Activated B cell treated with CpG ODN at 0.5 μM for 24 hours (primary cell): ENCODE measurements at regions not wholly inside any gene's neighbourhood (a gene's known extent, or its start where the extent isn't known, plus 50 kb on each side); places are given as distances from the start of the nearest gene placed in this dataset.

Experiments
- ATAC-seq: fragments of 200-7000 bp; cut with Tn5 transposase; one replicate; pipeline ENCODE4 v1.10.0; 2021; ENCODE audit warnings: low read depth, mild to moderate bottlenecking, moderate library complexity
- CTCF ChIA-PET: fragments of 350-600 bp; sonication (Branson Sonifier 250); formaldehyde crosslinking; loops from one replicate; lab custom pipeline; 2021; ENCODE audit warnings: antibody characterized with exemption; lab: Charles Lee
- POLR2A ChIA-PET: fragments of 350-600 bp; sonication (Branson Sonifier 250); formaldehyde crosslinking; loops from one replicate; lab custom pipeline; 2021; ENCODE audit warnings: antibody characterized with exemption; lab: Charles Lee
- DNase-seq: peaks from one replicate; pipeline ENCODE4 v3.0.0; 2022
- H3K27ac Mint-ChIP-seq: one replicate; pipeline ENCODE4 v1.8.0; 2020; ENCODE audit warnings: mixed read lengths
- H3K27me3 Mint-ChIP-seq: one replicate; pipeline ENCODE4 v1.8.0; 2021; ENCODE audit warnings: mixed read lengths
- H3K36me3 Mint-ChIP-seq: one replicate; pipeline ENCODE4 v1.8.0; 2021; ENCODE audit warnings: low read depth, mixed read lengths
- H3K4me1 Mint-ChIP-seq: one replicate; pipeline ENCODE4 v1.8.0; 2021; ENCODE audit warnings: mixed read lengths
- H3K4me3 Mint-ChIP-seq: one replicate; pipeline ENCODE4 v1.8.0; 2020; ENCODE audit warnings: mild to moderate bottlenecking, mixed read lengths
- H3K9me3 Mint-ChIP-seq: one replicate; pipeline ENCODE4 v1.8.0; 2020; ENCODE audit warnings: mixed read lengths
- intact Hi-C: fragments of 100-400 bp; cut with micrococcal nuclease; formaldehyde crosslinking; loops from one replicate; pipeline ENCODE4 v1.15.1; 2024
- TF ChIP-seq, protein P1 (sequence below): fragments of 200-600 bp; IDR thresholded peaks from one replicate; pipeline ENCODE4 v1.8.0; 2022; ENCODE audit warnings: antibody characterized with exemption, mild to moderate bottlenecking

DNA sequence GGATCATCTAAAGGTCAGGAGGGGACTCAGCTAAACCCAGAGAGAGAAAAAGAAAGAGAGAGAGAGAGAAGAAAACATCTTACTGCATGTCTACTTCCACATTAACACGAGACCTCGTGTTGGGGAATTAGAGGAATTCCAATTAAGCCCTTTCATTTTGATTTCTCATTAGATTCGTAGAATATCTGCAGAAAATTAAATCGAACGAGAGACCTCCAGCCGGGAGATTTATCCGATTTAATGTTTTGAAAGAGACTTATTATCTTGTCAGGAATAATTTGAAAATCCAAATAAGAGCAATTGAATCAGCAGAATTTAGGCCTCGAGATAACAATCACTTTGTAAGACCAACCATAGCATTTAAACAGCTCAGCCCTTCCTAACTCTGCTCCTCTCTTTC, 175.6 kb downstream of the ABCC12 start:
- Mint-ChIP-seq H3K9me3 (no peaks in the 10 kb centered on the region), H3K27me3 (peaks cover 15% of the 10 kb centered on the region), H3K4me3 (no peak overlapping the region), H3K36me3 (no peaks in the 10 kb centered on the region), H3K27ac (no peak overlapping the region), H3K4me1 (no peaks in the 10 kb centered on the region)
- DNase-seq (no peak), ATAC-seq (no peak)
- intact Hi-C loops: no loop called here
- TF ChIP-seq, protein P1, sequence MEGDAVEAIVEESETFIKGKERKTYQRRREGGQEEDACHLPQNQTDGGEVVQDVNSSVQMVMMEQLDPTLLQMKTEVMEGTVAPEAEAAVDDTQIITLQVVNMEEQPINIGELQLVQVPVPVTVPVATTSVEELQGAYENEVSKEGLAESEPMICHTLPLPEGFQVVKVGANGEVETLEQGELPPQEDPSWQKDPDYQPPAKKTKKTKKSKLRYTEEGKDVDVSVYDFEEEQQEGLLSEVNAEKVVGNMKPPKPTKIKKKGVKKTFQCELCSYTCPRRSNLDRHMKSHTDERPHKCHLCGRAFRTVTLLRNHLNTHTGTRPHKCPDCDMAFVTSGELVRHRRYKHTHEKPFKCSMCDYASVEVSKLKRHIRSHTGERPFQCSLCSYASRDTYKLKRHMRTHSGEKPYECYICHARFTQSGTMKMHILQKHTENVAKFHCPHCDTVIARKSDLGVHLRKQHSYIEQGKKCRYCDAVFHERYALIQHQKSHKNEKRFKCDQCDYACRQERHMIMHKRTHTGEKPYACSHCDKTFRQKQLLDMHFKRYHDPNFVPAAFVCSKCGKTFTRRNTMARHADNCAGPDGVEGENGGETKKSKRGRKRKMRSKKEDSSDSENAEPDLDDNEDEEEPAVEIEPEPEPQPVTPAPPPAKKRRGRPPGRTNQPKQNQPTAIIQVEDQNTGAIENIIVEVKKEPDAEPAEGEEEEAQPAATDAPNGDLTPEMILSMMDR: no peak
- POLR2A ChIA-PET: no interaction called here
- CTCF ChIA-PET: no interaction called here

DNA sequence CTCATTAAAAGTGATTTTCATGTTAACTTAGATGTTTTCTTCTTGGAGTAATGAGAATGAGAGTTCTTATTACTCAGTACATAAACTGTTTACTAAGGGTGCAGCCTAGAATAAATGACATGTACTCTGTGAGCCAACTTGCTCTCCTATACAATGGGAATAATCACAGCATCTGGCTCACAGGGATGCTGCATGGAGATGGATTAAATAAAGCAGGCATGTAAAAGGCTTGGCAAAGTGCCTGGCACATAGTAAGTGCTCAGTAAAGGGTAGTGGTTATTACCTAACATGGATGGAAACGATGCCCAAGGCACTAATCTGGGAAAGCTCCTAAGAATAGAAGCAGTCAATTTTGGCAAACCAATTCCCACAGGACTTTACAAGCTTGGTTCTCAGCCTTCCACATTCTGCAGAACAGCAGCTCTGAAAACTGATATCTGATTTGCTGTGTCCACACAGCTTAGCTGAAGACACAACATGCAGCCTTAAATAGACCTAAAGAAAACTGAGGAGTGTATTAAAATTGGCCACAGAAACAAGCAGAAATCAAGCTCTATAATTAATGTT, 176.1 kb downstream of the ABCC12 start:
- Mint-ChIP-seq H3K27me3 (peaks cover 15% of the 10 kb centered on the region), H3K36me3 (no peaks in the 10 kb centered on the region), H3K27ac (no peak overlapping the region), H3K4me1 (no peaks in the 10 kb centered on the region), H3K9me3 (no peaks in the 10 kb centered on the region), H3K4me3 (no peak overlapping the region)
- POLR2A ChIA-PET: no interaction called here
- TF ChIP-seq, protein P1: no peak
- DNase-seq: no peak
- intact Hi-C loops: no loop called here
- CTCF ChIA-PET: no interaction called here
- ATAC-seq: no peak

DNA sequence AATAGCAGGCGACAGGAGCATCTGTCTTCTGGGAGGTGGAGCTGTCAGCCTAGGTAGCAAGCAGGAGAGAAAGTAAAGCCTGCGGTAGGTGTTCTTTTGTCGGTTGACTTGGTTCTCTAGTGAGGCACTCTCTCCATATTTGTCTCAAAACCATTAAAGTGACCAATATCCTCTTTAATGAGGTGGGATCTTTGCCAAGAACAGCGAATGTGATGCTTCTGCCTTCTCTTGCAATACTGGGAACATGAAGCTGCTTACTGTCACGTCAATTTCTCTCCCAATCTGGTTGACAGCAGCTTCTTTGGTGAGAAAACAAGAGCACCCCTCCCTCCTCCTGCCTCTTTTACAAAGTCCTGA, 176.7 kb downstream of the ABCC12 start:
- ChIA-PET POLR2A (no interaction called here), CTCF (no interaction called here)
- ATAC-seq (no peak), DNase-seq (no peak)
- Mint-ChIP-seq H3K4me3 (no peak overlapping the region), H3K4me1 (no peaks in the 10 kb centered on the region), H3K27me3 (peaks cover 15% of the 10 kb centered on the region), H3K9me3 (no peaks in the 10 kb centered on the region), H3K36me3 (no peaks in the 10 kb centered on the region), H3K27ac (no peak overlapping the region)
- intact Hi-C loops: no loop called here
- TF ChIP-seq, protein P1: no peak

DNA sequence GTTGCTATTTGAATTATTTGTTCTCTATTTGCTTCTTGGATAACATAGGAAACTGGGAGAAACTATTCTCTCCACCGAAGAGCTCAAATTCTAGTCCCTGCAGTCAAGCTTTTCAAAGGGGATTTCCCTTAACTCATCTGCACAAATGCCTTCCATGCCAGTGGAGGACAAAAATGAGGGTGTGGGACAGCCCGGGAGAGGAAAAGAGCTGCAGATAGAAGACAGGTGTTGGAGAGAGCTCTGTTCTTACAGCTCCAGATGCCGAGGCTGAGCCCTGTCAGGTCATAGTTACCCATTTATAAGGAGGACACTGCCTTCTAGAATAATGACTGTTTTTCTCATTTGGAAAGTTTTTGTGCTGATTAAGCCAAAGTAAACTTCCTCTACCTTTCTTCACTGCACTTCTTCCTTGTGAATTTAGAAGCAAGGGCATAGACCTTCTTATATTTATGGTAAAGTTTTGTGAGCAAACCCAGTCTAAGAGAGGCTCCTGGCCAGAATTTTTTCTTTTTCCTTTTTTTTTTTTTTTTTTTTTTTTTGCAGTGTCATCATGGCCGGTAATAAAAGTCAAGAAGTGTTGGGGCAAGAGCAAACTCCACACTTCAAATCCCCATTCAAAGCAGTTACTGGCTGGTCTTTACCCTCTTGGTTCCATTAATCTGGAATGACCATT, 177.2 kb downstream of the ABCC12 start:
- H3K27me3 Mint-ChIP-seq: peaks cover 15% of the 10 kb centered on the region
- no peaks in the 10 kb centered on the region for H3K9me3 Mint-ChIP-seq
- ATAC-seq (no peak), DNase-seq (no peak)
- H3K4me3 Mint-ChIP-seq: no peak overlapping the region
- intact Hi-C loops: no loop called here
- H3K27ac Mint-ChIP-seq: no peak overlapping the region
- no peaks in the 10 kb centered on the region for H3K36me3 Mint-ChIP-seq
- H3K4me1 Mint-ChIP-seq: no peaks in the 10 kb centered on the region
- ChIA-PET CTCF (no interaction called here), POLR2A (no interaction called here)
- TF ChIP-seq, protein P1: no peak

DNA sequence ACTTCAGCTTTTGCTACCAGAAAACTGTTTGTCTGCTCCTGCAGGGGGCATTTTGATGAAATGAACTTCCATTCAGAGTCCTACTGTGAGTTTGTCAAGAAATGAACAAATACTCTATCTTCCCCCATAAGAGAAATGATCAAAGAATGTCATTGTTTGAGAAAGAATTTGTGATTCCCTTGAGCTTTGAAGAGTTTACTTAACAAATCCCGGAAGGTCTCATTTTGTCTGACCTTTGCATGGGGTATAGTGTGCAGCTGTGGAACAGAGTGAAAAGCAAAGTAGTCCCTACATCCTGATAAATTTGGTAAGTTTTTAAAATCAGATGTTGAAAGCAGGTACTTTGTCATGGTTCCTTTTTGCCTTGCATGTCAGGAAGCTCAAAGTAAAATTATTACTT, 178.0 kb downstream of the ABCC12 start:
- intact Hi-C loops: no loop called here
- H3K36me3 Mint-ChIP-seq: no peaks in the 10 kb centered on the region
- peaks cover 13% of the 10 kb centered on the region for H3K27me3 Mint-ChIP-seq
- CTCF ChIA-PET: no interaction called here
- POLR2A ChIA-PET: no interaction called here
- H3K9me3 Mint-ChIP-seq: no peaks in the 10 kb centered on the region
- ATAC-seq: no peak
- TF ChIP-seq, protein P1: no peak
- H3K27ac Mint-ChIP-seq: no peak overlapping the region
- no peak for DNase-seq
- H3K4me3 Mint-ChIP-seq: no peak overlapping the region
- no peaks in the 10 kb centered on the region for H3K4me1 Mint-ChIP-seq
